Body of pancreas (tissue), 4 donors: ENCODE measurements at regions not wholly inside any gene's neighbourhood (a gene's known extent, or its start where the extent isn't known, plus 50 kb on each side); places are given as distances from the start of the nearest gene placed in this dataset.

Source experiments
- ATAC-seq: fragments of 150-250 bp; one replicate; pipeline ENCODE4 v1.9.1; 2016
- DNase-seq, 4 donors: peaks; one replicate each; pipeline ENCODE4 v3.0.0-alpha.2; 2019
- H3K27ac ChIP-seq, 4 donors: fragments of 200-600 bp; sonication (generic); 1 replicate in 3 of 4; 2 replicates in 1 of 4; pipeline versions ENCODE4 v1.5.1 to v1.6.1; 2016 to 2019; ENCODE audit warnings: mild to moderate bottlenecking in 1 of 4, mixed read lengths in 1 of 4, moderate library complexity in 1 of 4
- H3K27me3 ChIP-seq, 2 donors: fragments of 200-600 bp; sonication (generic); one replicate each; pipeline ENCODE4 v1.6.0; 2016; ENCODE audit warnings: mild to moderate bottlenecking in 1 of 2
- H3K36me3 ChIP-seq, 2 donors: fragments of 200-600 bp; sonication (generic); replicated peaks in 1 of 2; 2 replicates each; pipeline ENCODE4 v1.5.1; 2016; ENCODE audit warnings: low read depth in 2 of 2; ENCODE audit not compliant: insufficient read depth in 1 of 2
- H3K4me1 ChIP-seq: fragments of 200-600 bp; sonication (generic); one replicate; pipeline ENCODE4 v1.6.0; 2016
- H3K4me3 ChIP-seq, 2 donors: fragments of 200-600 bp; sonication (generic); 1 replicate in 1 of 2; 2 replicates in 1 of 2; pipeline ENCODE4 v1.5.1; 2016 to 2019
- H3K9me3 ChIP-seq, 3 donors: fragments of 200-600 bp; sonication (generic); 1 replicate in 2 of 3; 2 replicates in 1 of 3; pipeline ENCODE4 v1.5.1; 2016
- POLR2A ChIP-seq, 3 donors: fragments of 450-650 bp; IDR thresholded peaks; one replicate each; pipeline ENCODE4 v1.6.1; 2016; ENCODE audit warnings: antibody characterized with exemption in 3 of 3, mild to moderate bottlenecking in 2 of 3
- WGBS, 2 donors: methylation state at CpG; one replicate each; pipeline ENCODE4 v1.1.5; 2017; 5-methylcytosine and 5-hydroxymethylcytosine counted together
- intact Hi-C: fragments of 100-400 bp; cut with DNase I; formaldehyde crosslinking; loops from one replicate; pipeline ENCODE4 v1.15.1; 2023
- TF ChIP-seq, protein P1 (sequence below), 7 experiments: fragments of 450-650 bp in 4 of 7; fragments of 200-600 bp in 3 of 7; sonication (generic) in 3 of 7; IDR thresholded peaks; one replicate each; pipeline ENCODE4 v1.5.1; 2016 to 2019; ENCODE audit warnings: antibody characterized with exemption in 7 of 7

DNA sequence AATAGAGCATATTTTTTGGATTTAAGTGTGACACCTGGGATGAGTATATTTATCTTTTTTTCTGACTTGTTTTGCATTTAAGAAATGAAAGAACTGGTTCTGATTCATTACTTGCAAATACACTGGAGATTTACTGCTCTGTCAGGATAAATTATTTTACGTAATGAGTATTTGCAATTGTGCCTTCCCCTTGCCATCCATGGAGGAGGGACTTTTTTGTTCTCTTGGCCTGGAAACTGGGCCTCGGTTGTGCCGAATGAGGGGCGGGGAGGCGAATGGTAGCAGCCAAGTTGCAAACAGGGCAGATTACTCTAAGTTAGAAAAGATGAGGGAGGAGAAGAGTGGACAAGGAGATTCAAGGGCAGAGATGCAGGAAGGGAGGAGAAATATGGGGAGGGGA lies 308.7 kb downstream of the ATP23 start:
- H3K27me3 ChIP-seq: no peaks in the 10 kb centered on the region
- DNase-seq (no peak), ATAC-seq (no peak)
- intact Hi-C loops: no loop called here
- no peaks in the 10 kb centered on the region for H3K4me1 ChIP-seq
- H3K27ac ChIP-seq: no peak overlapping the region
- H3K9me3 ChIP-seq: no peaks in the 10 kb centered on the region
- WGBS, 2 donors: 92 to 94% methylated on average over 5 of the region's 5 CpGs
- TF ChIP-seq, protein P1, sequence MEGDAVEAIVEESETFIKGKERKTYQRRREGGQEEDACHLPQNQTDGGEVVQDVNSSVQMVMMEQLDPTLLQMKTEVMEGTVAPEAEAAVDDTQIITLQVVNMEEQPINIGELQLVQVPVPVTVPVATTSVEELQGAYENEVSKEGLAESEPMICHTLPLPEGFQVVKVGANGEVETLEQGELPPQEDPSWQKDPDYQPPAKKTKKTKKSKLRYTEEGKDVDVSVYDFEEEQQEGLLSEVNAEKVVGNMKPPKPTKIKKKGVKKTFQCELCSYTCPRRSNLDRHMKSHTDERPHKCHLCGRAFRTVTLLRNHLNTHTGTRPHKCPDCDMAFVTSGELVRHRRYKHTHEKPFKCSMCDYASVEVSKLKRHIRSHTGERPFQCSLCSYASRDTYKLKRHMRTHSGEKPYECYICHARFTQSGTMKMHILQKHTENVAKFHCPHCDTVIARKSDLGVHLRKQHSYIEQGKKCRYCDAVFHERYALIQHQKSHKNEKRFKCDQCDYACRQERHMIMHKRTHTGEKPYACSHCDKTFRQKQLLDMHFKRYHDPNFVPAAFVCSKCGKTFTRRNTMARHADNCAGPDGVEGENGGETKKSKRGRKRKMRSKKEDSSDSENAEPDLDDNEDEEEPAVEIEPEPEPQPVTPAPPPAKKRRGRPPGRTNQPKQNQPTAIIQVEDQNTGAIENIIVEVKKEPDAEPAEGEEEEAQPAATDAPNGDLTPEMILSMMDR (IDR thresholded peaks at IDR 0.05): no peak
- TF ChIP-seq POLR2A (IDR thresholded peaks at IDR 0.05): no peak
- H3K36me3 ChIP-seq: no peaks in the 10 kb centered on the region
- H3K4me3 ChIP-seq: no peak overlapping the region

DNA sequence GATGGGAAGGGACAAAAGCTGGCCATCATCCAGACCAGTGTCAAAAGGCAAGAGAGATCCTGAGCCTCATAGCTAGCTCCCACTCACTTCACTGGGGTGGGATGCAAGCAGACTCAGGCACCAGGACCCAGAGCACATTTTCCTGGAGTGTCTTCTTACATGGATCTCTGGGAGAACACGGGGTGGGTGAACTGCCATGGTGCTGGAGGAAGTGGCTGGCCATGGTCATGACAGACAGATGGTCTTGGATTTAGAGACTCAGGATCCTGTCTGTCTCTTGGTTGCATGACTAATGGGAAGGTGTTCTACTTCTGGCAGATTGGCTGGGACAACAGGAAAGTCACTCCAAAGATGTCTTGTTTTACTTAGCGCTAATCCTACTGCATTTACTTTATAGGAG lies 311.5 kb downstream of the ATP23 start:
- no peak overlapping the region for H3K4me3 ChIP-seq
- no peaks in the 10 kb centered on the region for H3K27me3 ChIP-seq
- WGBS, 2 donors: 86 to 90% methylated on average over 2 of the region's 2 CpGs
- no peak for DNase-seq
- TF ChIP-seq, protein P1 (IDR thresholded peaks at IDR 0.05): no peak
- TF ChIP-seq POLR2A (IDR thresholded peaks at IDR 0.05): no peak
- no peak for ATAC-seq
- H3K27ac ChIP-seq: no peak overlapping the region
- H3K9me3 ChIP-seq: no peaks in the 10 kb centered on the region
- no peaks in the 10 kb centered on the region for H3K36me3 ChIP-seq
- H3K4me1 ChIP-seq: no peaks in the 10 kb centered on the region
- intact Hi-C loops: no loop called here

DNA sequence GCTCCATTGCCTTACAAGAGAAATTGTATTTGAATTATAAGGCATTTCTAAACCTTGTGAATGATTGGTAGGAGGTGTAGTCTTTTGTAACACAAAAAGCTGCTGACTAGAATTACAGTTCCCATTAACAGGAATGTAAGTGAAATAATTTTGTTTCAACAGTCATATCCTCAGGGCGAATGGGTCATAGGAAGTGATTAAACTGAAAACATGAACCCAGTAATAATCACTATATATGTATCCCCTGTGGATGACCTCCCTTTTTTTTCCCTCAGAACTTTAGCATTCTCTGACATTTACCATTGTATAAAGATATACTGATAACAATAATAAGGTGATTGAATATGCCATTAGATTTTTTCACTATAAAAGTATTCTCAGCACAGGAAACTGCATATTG lies 312.3 kb downstream of the ATP23 start:
- TF ChIP-seq, protein P1 (IDR thresholded peaks at IDR 0.05): no peak
- no peak for TF ChIP-seq POLR2A (IDR thresholded peaks at IDR 0.05)
- ATAC-seq (no peak), DNase-seq (no peak)
- intact Hi-C loops: no loop called here
- Histone ChIP-seq H3K36me3 (no peaks in the 10 kb centered on the region), H3K9me3 (no peaks in the 10 kb centered on the region), H3K4me1 (no peaks in the 10 kb centered on the region), H3K4me3 (no peak overlapping the region), H3K27ac (no peak overlapping the region), H3K27me3 (no peaks in the 10 kb centered on the region)
- WGBS, 2 donors: 47 to 60% methylated on average over 1 of the region's 1 CpG

DNA sequence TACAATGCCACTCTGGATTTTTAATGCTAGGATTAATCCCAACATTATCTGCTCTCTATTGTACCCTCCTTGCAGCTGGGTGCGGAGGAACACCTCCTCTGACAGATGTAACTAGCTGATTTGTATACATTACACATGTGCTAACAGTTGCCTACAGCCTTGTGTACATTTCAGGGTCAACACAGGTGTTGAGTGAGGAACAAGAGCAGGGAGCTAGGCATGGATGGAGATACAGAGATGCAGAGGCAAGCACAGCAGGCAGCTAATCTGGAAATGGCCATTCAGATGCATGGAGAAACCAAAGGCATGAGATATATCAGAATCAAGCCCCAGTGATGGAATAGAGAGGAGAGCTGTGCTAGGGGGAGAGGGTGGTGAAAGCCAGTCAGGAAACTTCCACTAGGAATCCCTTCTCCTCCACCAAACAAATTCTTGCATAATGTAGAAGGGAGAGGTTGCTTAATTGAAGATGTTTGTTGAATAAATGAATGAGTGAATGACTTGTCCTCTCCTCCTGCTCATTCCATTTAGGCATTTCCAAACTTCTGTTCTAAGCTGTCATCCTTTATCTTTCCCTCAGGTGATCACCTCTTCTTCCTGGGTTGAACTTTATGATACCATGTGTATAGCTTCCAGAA lies 313.2 kb downstream of the ATP23 start:
- Histone ChIP-seq H3K27me3 (no peaks in the 10 kb centered on the region), H3K4me3 (no peak overlapping the region), H3K4me1 (no peaks in the 10 kb centered on the region), H3K36me3 (no peaks in the 10 kb centered on the region), H3K9me3 (no peaks in the 10 kb centered on the region), H3K27ac (no peak overlapping the region)
- no peak for DNase-seq
- TF ChIP-seq, protein P1 (IDR thresholded peaks at IDR 0.05): no peak
- TF ChIP-seq POLR2A (IDR thresholded peaks at IDR 0.05): no peak
- ATAC-seq: no peak
- 28 to 41% methylated on average over 1 of the region's 1 CpG for WGBS, 2 donors
- intact Hi-C loops: no loop called here

DNA sequence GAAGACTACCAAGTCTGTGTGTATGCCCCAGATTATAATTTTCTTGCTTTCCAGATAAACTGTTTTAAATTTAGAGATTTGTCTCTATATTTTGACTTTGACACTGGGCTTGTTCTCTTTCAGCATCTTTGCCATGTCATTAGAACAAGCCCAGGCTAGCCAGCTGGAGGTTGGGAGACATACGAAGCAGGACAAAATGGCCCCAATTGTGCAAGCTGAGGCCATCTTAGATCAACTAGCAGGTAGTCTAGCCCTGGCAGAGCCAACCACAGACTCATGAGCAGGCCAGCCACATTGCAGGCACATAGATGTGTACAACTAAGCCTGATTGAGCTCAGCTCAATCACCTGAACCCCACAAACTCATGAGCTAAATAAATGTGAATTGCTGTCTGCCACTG lies 321.4 kb downstream of the ATP23 start:
- no peaks in the 10 kb centered on the region for H3K36me3 ChIP-seq
- WGBS, 2 donors: 90 to 100% methylated on average over 1 of the region's 1 CpG
- H3K9me3 ChIP-seq: no peaks in the 10 kb centered on the region
- no peak overlapping the region for H3K4me3 ChIP-seq
- no peak for TF ChIP-seq POLR2A (IDR thresholded peaks at IDR 0.05)
- TF ChIP-seq, protein P1 (IDR thresholded peaks at IDR 0.05): no peak
- intact Hi-C loops: no loop called here
- H3K27ac ChIP-seq: no peak overlapping the region
- DNase-seq: no peak
- ATAC-seq: no peak
- no peaks in the 10 kb centered on the region for H3K27me3 ChIP-seq
- H3K4me1 ChIP-seq: no peaks in the 10 kb centered on the region
